IPS DF 4.7 (cell line): ENCODE measurements at regions not wholly inside any gene's neighbourhood (a gene's known extent, or its start where the extent isn't known, plus 50 kb on each side); places are given as distances from the start of the nearest gene placed in this dataset.

Source experiments
- DNase-seq: peaks from one replicate; pipeline ENCODE4 v3.0.0-alpha.2; 2013; ENCODE audit warnings: low spot score; ENCODE audit errors: extremely low read depth

- DNase-seq, result no peak
Observed at GRCh38 chr2:146363731-146364130, 1481.1 kb upstream of the ACVR2A start.

GRCh38 chr2:146351689-146352088, 1493.1 kb upstream of the ACVR2A start:
- no peak for DNase-seq

GRCh38 chr2:146349334-146349733, 1495.5 kb upstream of the ACVR2A start:
- DNase-seq, result no peak

- no peak for DNase-seq
Observed at GRCh38 chr2:146324951-146325350, 1519.9 kb upstream of the ACVR2A start.

- no peak for DNase-seq
Observed at GRCh38 chr2:146323564-146323963, 1521.3 kb upstream of the ACVR2A start.

- DNase-seq, result no peak
Observed at GRCh38 chr2:146321175-146321574, 1523.7 kb upstream of the ACVR2A start.

GRCh38 chr2:146317959-146318358, 1526.9 kb upstream of the ACVR2A start:
- DNase-seq, result no peak

GRCh38 chr2:146312899-146313298, 1531.9 kb upstream of the ACVR2A start:
- no peak for DNase-seq

GRCh38 chr2:146305164-146305563, 1539.7 kb upstream of the ACVR2A start:
- DNase-seq, result no peak

- no peak for DNase-seq
Observed at GRCh38 chr2:146301287-146301686, 1543.5 kb upstream of the ACVR2A start.

GRCh38 chr2:146295080-146295670, 1549.7 kb upstream of the ACVR2A start:
- no peak for DNase-seq

GRCh38 chr2:146287281-146287680, 1557.5 kb upstream of the ACVR2A start:
- no peak for DNase-seq

- DNase-seq, result no peak
Observed at GRCh38 chr2:146278881-146279280, 1565.9 kb upstream of the ACVR2A start.

GRCh38 chr2:146271131-146271831, 1573.5 kb upstream of the ACVR2A start:
- no peak for DNase-seq

GRCh38 chr2:146270618-146271017, 1574.2 kb upstream of the ACVR2A start:
- no peak for DNase-seq

GRCh38 chr2:146267093-146267492, 1577.7 kb upstream of the ACVR2A start:
- DNase-seq, result no peak

- no peak for DNase-seq
Observed at GRCh38 chr2:146265656-146266055, 1579.2 kb upstream of the ACVR2A start.

- DNase-seq, result no peak
Observed at GRCh38 chr2:146262606-146263005, 1582.2 kb upstream of the ACVR2A start.

- no peak for DNase-seq
Observed at GRCh38 chr2:146260551-146260950, 1584.3 kb upstream of the ACVR2A start.

- DNase-seq, result no peak
Observed at GRCh38 chr2:146259816-146260215, 1585.0 kb upstream of the ACVR2A start.

GRCh38 chr2:146258071-146258470, 1586.8 kb upstream of the ACVR2A start:
- DNase-seq, result no peak

- no peak for DNase-seq
Observed at GRCh38 chr2:146252119-146252518, 1592.7 kb upstream of the ACVR2A start.

GRCh38 chr2:146251328-146251727, 1593.5 kb upstream of the ACVR2A start:
- DNase-seq, result no peak
